Ovary (tissue), 7 donors: ENCODE measurements at regions not wholly inside any gene's neighbourhood (a gene's known extent, or its start where the extent isn't known, plus 50 kb on each side); places are given as distances from the start of the nearest gene placed in this dataset.

ENCODE experiments used
- DNase-seq, 5 donors: peaks; one replicate each; pipeline ENCODE4 v3.0.0-alpha.2; 2019 to 2020
- H3K27ac ChIP-seq, 2 donors: fragments of 200-600 bp; one replicate each; pipeline versions ENCODE4 v1.5.1 to v1.8.0; 2019 to 2022
- H3K27me3 ChIP-seq: fragments of 200-600 bp; one replicate; pipeline ENCODE4 v1.8.0; 2022
- H3K36me3 ChIP-seq: fragments of 200-600 bp; sonication (generic); one replicate; pipeline ENCODE4 v1.5.1; 2019
- H3K4me1 ChIP-seq: one replicate; pipeline ENCODE4 v1.8.1; 2013; ENCODE audit warnings: mild to moderate bottlenecking, moderate library complexity; ENCODE audit not compliant: insufficient read depth
- H3K4me3 ChIP-seq: fragments of 200-600 bp; sonication (generic); one replicate; pipeline ENCODE4 v1.5.1; 2017
- H3K9me3 ChIP-seq, 2 donors: fragments of 200-600 bp in 1 of 2; sonication (generic) in 1 of 2; one replicate each; pipeline versions ENCODE4 v1.5.1 to v1.8.1; 2013 to 2019; ENCODE audit warnings: mild to moderate bottlenecking in 1 of 2, moderate library complexity in 1 of 2
- CTCF ChIP-seq, 3 donors: fragments of 450-650 bp in 2 of 3; fragments of 200-600 bp in 1 of 3; IDR thresholded peaks; one replicate each; pipeline versions ENCODE4 v1.5.1 to v1.8.0; 2016 to 2022; ENCODE audit warnings: antibody characterized with exemption in 3 of 3, mild to moderate bottlenecking in 1 of 3
- EP300 ChIP-seq: sonication (generic); formaldehyde crosslinking; IDR thresholded peaks from one replicate; pipeline ENCODE4 v1.6.1; 2017; ENCODE audit warnings: antibody characterized with exemption
- POLR2A ChIP-seq: fragments of 450-650 bp; IDR thresholded peaks from one replicate; pipeline ENCODE4 v1.6.1; 2017; ENCODE audit warnings: antibody characterized with exemption, mild to moderate bottlenecking, moderate library complexity
- WGBS, 3 donors: extraction: QIAGEN DNeasy Blood & Tissue Kit in 1 of 3; methylation state at CpG; one replicate each; pipeline versions ENCODE4 v1.1.5 to v1.1.7; 2013 to 2017; 5-methylcytosine and 5-hydroxymethylcytosine counted together
- intact Hi-C, 4 donors: fragments of 100-400 bp; cut with DNase I; formaldehyde crosslinking; loops; one replicate each; pipeline versions ENCODE4 v1.11.0 to v1.15.1; 2022 to 2023
- donor health status: DM: no; HTN: no; CAD: no; lungs with moderate emphysema.
- donor health status: DM: no; HTN: no; CAD: no.
- donor health status: Bipolar disorder and iron deficiency.
- donor health status: DM: no; HTN: no; CAD: no.
- donor health status: DM: yes; HTN: yes; CAD: no.

GRCh38 chr18:30527226-30527625, 515.3 kb downstream of the DSC3 start:
- no peak overlapping the region for H3K27ac ChIP-seq

GRCh38 chr18:30522288-30522929, 520.1 kb downstream of the DSC3 start:
- 87 to 90% (median 89%) methylated on average over 4 of the region's 4 CpGs for WGBS, 3 donors
- Histone ChIP-seq H3K4me1 (no peaks in the 10 kb centered on the region), H3K4me3 (no peak overlapping the region), H3K36me3 (no peaks in the 10 kb centered on the region), H3K27ac (no peak overlapping the region), H3K27me3 (no peaks in the 10 kb centered on the region), H3K9me3 (no peaks in the 10 kb centered on the region)
- no peak for TF ChIP-seq CTCF (IDR thresholded peaks at IDR 0.05)
- TF ChIP-seq POLR2A, result no peak
- TF ChIP-seq EP300, result no peak
- intact Hi-C loops, result no loop called here
- no peak for DNase-seq

More at GRCh38 chr18:30527226-30527625, 515.3 kb downstream of the DSC3 start:
- no peak overlapping the region for H3K4me3 ChIP-seq
- intact Hi-C loops, result no loop called here
- no peaks in the 10 kb centered on the region for H3K4me1 ChIP-seq
- WGBS, 3 donors, result 2 to 25% (median 9%) methylated on average over 1 of the region's 1 CpG
- no peaks in the 10 kb centered on the region for H3K27me3 ChIP-seq
- no peak for DNase-seq
- no peaks in the 10 kb centered on the region for H3K36me3 ChIP-seq
- no peaks in the 10 kb centered on the region for H3K9me3 ChIP-seq
- TF ChIP-seq POLR2A (no peak), CTCF (IDR thresholded peaks at IDR 0.05) (no peak), EP300 (no peak)

DNA sequence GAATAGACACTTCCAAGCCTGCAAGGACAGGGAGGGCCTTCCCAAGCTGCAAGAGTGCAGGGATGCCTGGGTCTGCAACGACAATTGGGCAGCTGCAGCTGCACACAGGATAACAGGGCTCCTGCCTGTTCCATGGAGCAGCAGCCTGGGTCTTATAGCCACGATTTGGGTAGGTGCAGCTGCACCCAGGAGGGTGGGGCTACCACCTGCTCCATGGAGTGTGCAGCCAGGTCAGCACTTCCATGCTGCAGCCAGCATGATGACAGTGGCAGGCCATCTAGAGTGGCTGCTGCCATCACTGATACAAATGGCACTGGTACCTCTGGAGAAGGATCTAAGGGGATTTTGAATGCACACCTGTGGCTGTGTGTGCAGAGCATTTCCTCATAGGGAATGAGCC, 528.5 kb downstream of the DSC3 start:
- Histone ChIP-seq H3K9me3 (no peaks in the 10 kb centered on the region), H3K27ac (no peak overlapping the region), H3K4me1 (no peaks in the 10 kb centered on the region), H3K27me3 (no peaks in the 10 kb centered on the region), H3K36me3 (no peaks in the 10 kb centered on the region), H3K4me3 (no peak overlapping the region)
- WGBS, 3 donors, result 36 to 77% (median 55%) methylated on average over 1 to 2 of the region's 2 CpGs
- no peak for DNase-seq
- TF ChIP-seq POLR2A (no peak), CTCF (IDR thresholded peaks at IDR 0.05) (no peak), EP300 (no peak)
- intact Hi-C loops, result no loop called here

- Histone ChIP-seq H3K27me3 (no peaks in the 10 kb centered on the region), H3K36me3 (no peaks in the 10 kb centered on the region), H3K4me1 (no peaks in the 10 kb centered on the region), H3K27ac (no peak overlapping the region), H3K4me3 (no peak overlapping the region), H3K9me3 (no peaks in the 10 kb centered on the region)
- 76 to 91% (median 78%) methylated on average over 4 of the region's 4 CpGs for WGBS, 3 donors
- intact Hi-C loops, result no loop called here
- TF ChIP-seq POLR2A (no peak), EP300 (no peak), CTCF (IDR thresholded peaks at IDR 0.05) (no peak)
- no peak for DNase-seq
Measured at GRCh38 chr18:30512872-30513271, 529.7 kb downstream of the DSC3 start.
